HG02610 (cell line): ENCODE measurements at regions not wholly inside any gene's neighbourhood (a gene's known extent, or its start where the extent isn't known, plus 50 kb on each side); places are given as distances from the start of the nearest gene placed in this dataset.

Experiments used
- ATAC-seq: cut with Tn5 transposase; IDR thresholded peaks from one replicate; pipeline ENCODE4 v1.9.1; 2021; ENCODE audit warnings: mild to moderate bottlenecking, moderate library complexity; ENCODE audit not compliant: unreplicated experiment

DNA sequence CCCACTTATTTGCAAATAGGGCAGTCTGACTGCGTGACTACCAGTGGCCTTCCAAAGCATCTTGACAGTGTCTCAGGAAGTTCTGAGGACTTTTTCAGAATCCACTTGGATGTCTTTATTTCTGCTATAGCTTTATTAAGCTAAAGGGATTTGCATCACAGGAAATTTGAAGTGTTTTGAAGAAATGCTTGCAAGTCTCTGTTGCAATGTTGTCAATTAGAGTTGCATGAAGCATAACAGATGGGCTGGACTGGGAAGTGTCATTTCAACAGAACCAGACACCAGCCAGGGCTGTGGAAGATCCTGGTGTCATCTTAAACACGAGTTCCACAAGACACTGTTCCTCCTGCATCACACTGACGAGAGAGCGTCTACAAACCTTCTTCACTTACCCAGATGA is 224.5 kb downstream of the EN1 start:
- ATAC-seq: no peak

- ATAC-seq: no peak
Observed at GRCh38 chr2:118622108-118622507, 225.3 kb downstream of the EN1 start.

DNA sequence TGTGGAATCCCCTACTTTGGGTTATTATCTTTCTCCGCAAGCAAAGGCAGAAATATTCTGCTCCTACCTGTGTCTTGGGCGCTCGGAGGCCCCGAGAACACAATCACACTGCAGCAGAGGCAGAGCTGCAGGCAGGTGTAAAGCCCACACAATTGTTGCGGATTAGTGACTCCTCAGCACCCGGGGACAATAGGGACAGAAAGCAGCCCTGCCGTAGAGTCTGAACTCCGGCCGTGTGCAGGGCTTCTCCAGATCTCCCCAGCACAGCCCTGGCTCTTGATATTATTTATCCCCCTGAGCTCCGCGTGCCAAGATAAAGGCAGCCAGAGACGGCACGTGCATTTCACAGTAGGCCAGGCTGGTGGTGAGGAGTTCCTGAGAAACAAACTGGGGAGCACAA is 229.2 kb downstream of the EN1 start:
- ATAC-seq: no peak

DNA sequence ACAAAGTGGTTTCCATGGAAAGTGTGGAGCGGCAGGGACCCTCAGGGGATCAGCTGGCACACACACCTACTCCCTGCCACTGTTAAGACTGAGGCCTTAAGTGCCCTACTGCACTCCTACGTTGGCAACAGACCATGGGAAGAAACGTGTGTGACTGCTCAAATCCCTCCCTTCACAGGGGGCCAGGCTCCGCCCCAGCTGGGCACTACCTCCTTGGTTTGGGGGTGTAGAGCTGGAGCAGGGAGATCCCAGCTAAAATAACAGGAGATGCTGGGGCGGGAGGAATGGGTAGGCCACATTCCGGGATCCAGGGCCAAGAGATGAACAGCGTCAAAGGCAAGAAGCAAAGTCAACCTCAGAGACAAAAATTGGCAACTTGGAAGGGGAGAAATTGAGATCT is 231.0 kb downstream of the EN1 start:
- ATAC-seq: no peak

GRCh38 chr2:118614841-118615271 is 232.6 kb downstream of the EN1 start:
- no peak for ATAC-seq

- no peak for ATAC-seq
Observed at GRCh38 chr2:118613737-118614136, 233.7 kb downstream of the EN1 start.

DNA sequence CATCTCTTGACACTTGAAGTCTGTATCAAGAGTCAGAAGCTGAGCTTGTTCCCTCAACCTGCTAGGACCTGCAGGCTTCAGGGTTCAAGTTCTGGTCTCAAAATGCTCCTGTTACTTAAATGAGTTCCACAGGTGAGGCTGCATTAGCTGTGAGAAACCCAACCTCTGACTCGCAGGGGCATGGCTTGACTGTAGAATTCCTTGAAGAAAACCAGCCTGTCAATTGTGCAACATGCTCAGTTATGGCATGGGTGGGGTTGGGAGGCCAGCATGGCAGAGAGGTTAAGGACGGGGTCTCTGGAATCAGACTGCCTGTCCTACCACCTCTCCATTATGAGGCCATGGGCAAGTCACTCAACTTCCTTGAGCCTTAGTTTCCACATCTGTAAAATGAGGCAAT is 235.8 kb downstream of the EN1 start:
- no peak for ATAC-seq

DNA sequence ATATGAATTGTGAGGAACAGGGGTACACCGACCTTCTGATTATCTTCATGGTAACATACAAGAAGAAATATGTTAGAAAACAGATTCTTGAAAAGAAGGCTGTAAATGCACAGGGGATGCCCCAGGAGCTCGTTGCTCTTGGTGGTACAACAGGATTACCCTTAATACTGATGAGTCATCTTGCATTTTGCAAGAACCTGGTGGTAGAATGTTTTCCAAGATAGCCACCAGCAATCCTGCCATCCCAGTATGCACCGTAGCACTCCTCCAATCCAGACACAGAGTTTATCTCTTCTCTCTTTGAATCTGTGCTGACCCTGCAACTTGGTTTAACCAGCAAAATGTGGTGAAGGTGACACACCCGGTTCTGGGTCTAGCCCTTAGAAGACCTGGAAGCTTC is 238.3 kb downstream of the EN1 start:
- ATAC-seq: no peak

DNA sequence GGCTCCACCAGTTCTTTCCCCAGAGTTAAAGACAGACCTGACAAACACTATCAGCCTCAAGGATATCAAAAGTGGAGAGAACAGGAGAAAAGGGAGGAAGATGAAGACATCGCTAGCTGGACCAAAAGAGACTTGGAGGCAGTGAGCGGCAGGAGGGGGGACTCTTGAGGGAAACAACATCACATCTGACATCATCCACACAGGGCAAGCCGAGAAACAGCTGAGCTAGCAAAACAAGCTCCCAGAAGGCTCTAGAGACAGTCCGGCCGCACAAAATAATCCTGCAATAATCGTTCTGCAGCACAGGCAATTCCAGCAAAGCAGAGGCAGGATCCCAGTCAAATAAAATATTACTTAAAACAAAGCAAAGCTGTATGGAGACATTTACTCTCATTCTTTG is 239.8 kb downstream of the EN1 start:
- ATAC-seq: no peak

- ATAC-seq: no peak
Observed at GRCh38 chr2:118604811-118605210, 242.6 kb downstream of the EN1 start.

DNA sequence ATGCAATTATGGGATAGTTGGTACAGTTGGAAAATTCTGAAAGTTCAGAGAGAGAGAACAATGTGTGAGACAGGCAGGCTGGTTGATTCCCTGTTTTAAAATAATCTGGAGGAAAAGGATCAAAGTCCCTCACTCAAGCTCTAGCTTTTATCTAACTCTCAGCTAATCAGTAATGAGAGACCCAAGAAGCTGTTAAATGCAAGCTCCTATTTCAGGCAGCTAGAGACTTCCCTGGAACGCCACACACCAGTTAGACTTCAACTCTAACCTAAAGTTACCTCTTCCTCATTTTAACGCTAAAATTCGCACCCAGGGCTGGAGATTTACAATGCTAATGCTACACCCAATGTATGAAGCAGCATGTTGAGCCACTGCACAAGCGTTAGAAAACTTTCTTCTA is 243.1 kb downstream of the EN1 start:
- ATAC-seq: no peak

- ATAC-seq: no peak
Observed at GRCh38 chr2:118599141-118599540, 248.3 kb downstream of the EN1 start.

GRCh38 chr2:118596620-118597019 is 250.8 kb downstream of the EN1 start:
- ATAC-seq: no peak

GRCh38 chr2:118593257-118593656 is 254.2 kb downstream of the EN1 start:
- ATAC-seq: no peak

DNA sequence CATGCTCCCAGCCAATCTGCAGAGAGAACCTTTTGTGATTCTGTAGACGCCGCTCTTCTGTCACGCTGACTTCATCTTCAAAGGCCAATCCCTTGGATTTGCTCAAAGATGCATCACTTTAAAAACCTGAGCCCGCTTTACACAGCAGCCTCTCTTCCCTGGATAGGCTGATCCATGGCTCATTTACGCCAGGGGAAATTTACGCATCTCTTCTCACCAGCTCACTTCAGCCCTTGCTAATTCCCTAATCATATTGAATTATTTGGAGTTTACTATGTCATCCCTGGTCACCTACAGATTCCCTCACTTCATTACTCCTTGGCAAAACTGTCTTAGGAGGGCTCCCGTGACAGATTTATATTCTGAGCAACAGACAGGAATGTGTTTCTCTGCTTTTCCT is 256.2 kb downstream of the EN1 start:
- ATAC-seq: no peak

- ATAC-seq: no peak
Observed at GRCh38 chr2:118589721-118590120, 257.7 kb downstream of the EN1 start.

DNA sequence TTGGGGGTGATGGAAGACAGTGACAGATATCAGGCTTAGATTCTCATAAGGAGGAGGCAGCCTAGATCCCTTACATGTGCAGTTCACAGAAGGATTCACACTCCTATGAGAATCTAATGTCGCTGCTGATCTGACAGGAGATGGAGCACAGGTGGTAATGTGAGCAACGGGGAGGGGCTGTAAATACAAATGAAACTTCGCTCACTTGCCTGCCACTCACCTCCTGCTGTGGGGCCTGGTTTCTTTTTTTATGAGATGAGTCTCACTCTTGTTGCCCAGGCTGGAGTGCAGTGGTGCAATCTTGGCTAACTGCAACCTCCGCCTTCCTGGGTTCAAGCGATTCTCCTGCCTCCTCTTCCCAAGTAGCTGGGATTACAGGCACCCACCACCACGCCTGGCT is 258.6 kb downstream of the EN1 start:
- ATAC-seq: no peak

- no peak for ATAC-seq
Observed at GRCh38 chr2:118586312-118586711, 261.1 kb downstream of the EN1 start.

DNA sequence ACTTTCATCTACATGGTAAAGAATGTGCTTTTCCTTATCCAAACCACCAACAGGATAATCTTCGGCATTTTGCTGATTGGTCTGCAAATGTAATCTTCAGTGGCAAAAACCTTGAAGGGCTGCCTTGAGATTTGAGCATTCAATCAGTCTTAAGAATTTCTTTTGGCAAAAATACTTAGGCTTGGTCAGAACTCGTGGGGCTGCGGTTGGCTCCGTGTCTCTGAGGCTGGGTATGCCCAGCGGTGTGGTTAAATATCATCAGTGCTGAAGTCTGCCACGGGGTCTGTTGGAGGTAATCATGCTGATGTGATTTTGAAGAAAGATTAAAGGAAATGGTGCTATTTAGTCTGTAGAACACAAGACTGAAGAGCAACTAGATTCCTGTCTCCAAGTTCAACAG is 262.6 kb downstream of the EN1 start:
- no peak for ATAC-seq

GRCh38 chr2:118584062-118584749 is 263.2 kb downstream of the EN1 start:
- ATAC-seq: no peak

- ATAC-seq: no peak
Observed at GRCh38 chr2:118582058-118582457, 265.4 kb downstream of the EN1 start.

DNA sequence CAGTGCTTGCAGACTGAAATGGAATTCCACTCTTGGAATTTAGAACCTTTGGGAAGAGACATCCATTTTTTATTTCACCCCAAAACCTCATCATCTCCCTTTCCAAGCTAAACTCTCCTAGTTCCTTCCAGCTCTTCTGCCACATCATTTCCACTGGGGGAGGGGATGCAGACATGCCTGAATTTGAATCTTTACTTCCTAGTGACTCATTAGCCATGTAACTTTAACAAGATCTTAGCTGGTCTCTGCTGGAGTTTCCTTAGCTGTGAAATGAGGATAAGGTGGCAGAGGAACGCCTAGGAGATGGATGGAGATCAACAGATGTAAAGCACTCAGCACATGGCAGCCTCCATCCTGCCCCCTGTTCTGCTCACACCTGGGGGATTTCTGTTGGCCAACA is 266.8 kb downstream of the EN1 start:
- no peak for ATAC-seq

DNA sequence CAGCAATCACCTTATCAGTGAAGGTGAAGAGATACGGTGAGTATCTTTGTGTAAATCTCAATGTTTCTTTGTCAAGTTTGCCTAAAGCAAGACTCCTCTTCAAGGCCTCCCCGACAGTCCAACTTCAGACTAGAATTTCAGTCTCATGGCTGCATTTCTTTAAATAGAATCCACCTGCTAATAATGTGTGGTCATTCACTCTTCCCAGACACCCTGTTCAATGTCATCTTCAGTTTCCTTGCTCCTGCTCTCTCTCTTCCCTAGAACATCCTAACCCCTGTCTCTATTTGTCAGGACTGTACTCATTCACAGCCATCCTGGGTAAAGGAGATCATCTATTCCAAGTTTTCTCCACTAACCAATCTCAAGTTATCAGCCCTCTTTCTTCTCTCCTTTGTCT is 267.3 kb downstream of the EN1 start:
- no peak for ATAC-seq
